Endothelial cell of umbilical vein (primary cell): ENCODE measurements at regions not wholly inside any gene's neighbourhood (a gene's known extent, or its start where the extent isn't known, plus 50 kb on each side); places are given as distances from the start of the nearest gene placed in this dataset.
A peak's percentile ranks its signal among the peaks of the same experiment; 100 is the strongest.

Experiments used
- BruUV-seq: library from RNA; stranded (reverse); fragments of 400-500 nt; replicated peaks from 2 replicates; lab custom pipeline; 2021; lab: Mats Ljungman, UMichigan
- CTCF ChIA-PET: fragments of 300-600, 350-600 bp; sonication (Branson Sonifier 250); formaldehyde crosslinking; loops from one replicate; lab custom pipeline; 2021; ENCODE audit warnings: antibody characterized with exemption, inconsistent platforms; lab: Charles Lee
- POLR2A ChIA-PET: fragments of 300-600, 350-600 bp; sonication (Branson Sonifier 250); formaldehyde crosslinking; loops from one replicate; lab custom pipeline; 2021; ENCODE audit warnings: antibody characterized with exemption, inconsistent platforms; lab: Charles Lee
- DNase-seq: peaks from one replicate; pipeline ENCODE4 v3.0.0-alpha.2; 2011; ENCODE audit warnings: low read depth, low spot score
- FAIRE-seq: peaks from 2 replicates; lab custom pipeline; 2011; peaks lifted over from hg19 to GRCh38; lab: Jason Lieb, UNC
- H2AFZ ChIP-seq: 2 replicates; pipeline ENCODE4 v1.6.0; 2012; ENCODE audit warnings: low read depth, low read length, control low read depth, inconsistent platforms
- H3K27ac ChIP-seq: 2 replicates; pipeline ENCODE4 v1.5.1; 2011; ENCODE audit warnings: low read depth, mild to moderate bottlenecking, control low read depth, low read length, moderate library complexity; ENCODE audit not compliant: insufficient read depth
- H3K27me3 ChIP-seq, 2 experiments: 2 replicates each; pipeline versions ENCODE4 v1.6.0 to v1.6.1; 2011; ENCODE audit warnings: low read length in 2 of 2, mixed read lengths in 1 of 2; ENCODE audit not compliant: control insufficient read depth in 2 of 2, insufficient read depth in 2 of 2
- H3K36me3 ChIP-seq, 2 experiments: 2 replicates in 1 of 2; 3 replicates in 1 of 2; pipeline ENCODE4 v1.5.1; 2011; ENCODE audit warnings: low read length in 2 of 2, mild to moderate bottlenecking in 1 of 2, moderate library complexity in 1 of 2; ENCODE audit not compliant: control insufficient read depth in 2 of 2, insufficient read depth in 2 of 2; ENCODE audit errors: extremely low read depth in 1 of 2
- H3K4me1 ChIP-seq: 3 replicates; pipeline ENCODE4 v1.5.1; 2011; ENCODE audit warnings: mild to moderate bottlenecking, low read length; ENCODE audit not compliant: control insufficient read depth, insufficient read depth; ENCODE audit errors: extremely low read depth
- H3K4me2 ChIP-seq: 2 replicates; pipeline ENCODE4 v1.6.1; 2011; ENCODE audit warnings: low read length, control low read depth, mixed read lengths; ENCODE audit not compliant: insufficient read depth
- H3K4me3 ChIP-seq, 3 experiments: fragments of 200-600 bp in 1 of 3; sonication (generic), shearing (Covaris generic) in 1 of 3; replicated peaks in 1 of 3; 2 replicates each; pipeline ENCODE4 v1.5.1; 2011 to 2016; ENCODE audit warnings: control low read depth in 3 of 3, low read length in 3 of 3, mild to moderate bottlenecking in 2 of 3, inconsistent platforms in 1 of 3, low read depth in 1 of 3, moderate library complexity in 1 of 3; ENCODE audit not compliant: insufficient read depth in 1 of 3
- H3K79me2 ChIP-seq: 2 replicates; pipeline ENCODE4 v1.6.0; 2012; ENCODE audit warnings: low read length, inconsistent platforms; ENCODE audit not compliant: control insufficient read depth, insufficient read depth
- H3K9ac ChIP-seq: replicated peaks from 2 replicates; pipeline ENCODE3; 2011; ENCODE audit warnings: low read length, control low read depth; ENCODE audit not compliant: insufficient read depth; ENCODE audit errors: extremely low read depth
- H3K9me1 ChIP-seq: replicated peaks from 3 replicates; pipeline ENCODE4 v1.6.0; 2011; ENCODE audit warnings: mild to moderate bottlenecking, low read length; ENCODE audit not compliant: control insufficient read depth, insufficient read depth; ENCODE audit errors: extremely low read depth
- H3K9me3 ChIP-seq: replicated peaks from 2 replicates; pipeline ENCODE4 v1.5.1; 2012; ENCODE audit warnings: low read length, inconsistent platforms; ENCODE audit not compliant: control insufficient read depth, insufficient read depth
- H4K20me1 ChIP-seq: replicated peaks from 2 replicates; pipeline ENCODE3; 2011; ENCODE audit warnings: mild to moderate bottlenecking, low read length; ENCODE audit not compliant: control insufficient read depth, insufficient read depth; ENCODE audit errors: extremely low read depth
- EZH2 ChIP-seq: IDR thresholded peaks from 2 replicates; pipeline ENCODE4 v1.6.1; 2012; ENCODE audit warnings: borderline replicate concordance, low read depth, mild to moderate bottlenecking, moderate library complexity, low read length, inconsistent platforms; ENCODE audit not compliant: severe bottlenecking
- FOS ChIP-seq: IDR thresholded peaks from 2 replicates; pipeline ENCODE4 v1.6.1; 2011; ENCODE audit warnings: mild to moderate bottlenecking, low read length, moderate library complexity, borderline replicate concordance; ENCODE audit not compliant: insufficient read depth
- GATA2 ChIP-seq: IDR thresholded peaks from 2 replicates; pipeline ENCODE4 v1.7.0; 2011; ENCODE audit warnings: low read depth, mild to moderate bottlenecking, moderate library complexity, mixed read lengths, low read length; ENCODE audit not compliant: insufficient read length, insufficient read depth
- JUN ChIP-seq: IDR thresholded peaks from 2 replicates; pipeline ENCODE4 v1.6.1; 2011; ENCODE audit warnings: borderline replicate concordance, low read depth; ENCODE audit not compliant: insufficient read length, insufficient read depth
- MYC ChIP-seq: IDR thresholded peaks from one replicate; pipeline ENCODE4 v1.6.1; 2011; ENCODE audit warnings: mild to moderate bottlenecking, low read depth, low read length
- POLR2A ChIP-seq: IDR thresholded peaks from 2 replicates; pipeline ENCODE4 v1.6.1; 2012; ENCODE audit warnings: low read depth, mild to moderate bottlenecking, control low read depth, low read length
- POLR2AphosphoS5 ChIP-seq: IDR thresholded peaks from 2 replicates; pipeline ENCODE4 v1.6.1; 2012; ENCODE audit warnings: low read depth, mild to moderate bottlenecking, control low read depth, low read length, moderate library complexity; ENCODE audit not compliant: insufficient read depth
- dilution Hi-C: fragments of 300-500 bp; cut with MboI; formaldehyde crosslinking; loops from one replicate; pipeline ENCODE4 v1.15.0; 2019; ENCODE audit warnings: low sequenced_read_pairs; ENCODE audit not compliant: extremely low pct_ligation_motif_present
- intact Hi-C: fragments of 100-400 bp; cut with micrococcal nuclease; formaldehyde crosslinking; loops from one replicate; pipeline ENCODE4 v1.10.0; 2022
- TF ChIP-seq, protein P1 (sequence below): IDR thresholded peaks from 2 replicates; pipeline ENCODE4 v1.6.1; 2011; ENCODE audit not compliant: insufficient read depth, insufficient read length
- TF ChIP-seq, protein P2 (sequence below), 2 donors: IDR thresholded peaks; 1 replicate in 1 of 2; 2 replicates in 1 of 2; pipeline ENCODE4 v1.5.1; 2011; ENCODE audit warnings: low read length in 2 of 2, mild to moderate bottlenecking in 2 of 2, moderate library complexity in 2 of 2, control low read depth in 1 of 2, inconsistent platforms in 1 of 2, low read depth in 1 of 2; ENCODE audit not compliant: insufficient read depth in 1 of 2; ENCODE audit errors: extremely low read depth in 1 of 2

DNA sequence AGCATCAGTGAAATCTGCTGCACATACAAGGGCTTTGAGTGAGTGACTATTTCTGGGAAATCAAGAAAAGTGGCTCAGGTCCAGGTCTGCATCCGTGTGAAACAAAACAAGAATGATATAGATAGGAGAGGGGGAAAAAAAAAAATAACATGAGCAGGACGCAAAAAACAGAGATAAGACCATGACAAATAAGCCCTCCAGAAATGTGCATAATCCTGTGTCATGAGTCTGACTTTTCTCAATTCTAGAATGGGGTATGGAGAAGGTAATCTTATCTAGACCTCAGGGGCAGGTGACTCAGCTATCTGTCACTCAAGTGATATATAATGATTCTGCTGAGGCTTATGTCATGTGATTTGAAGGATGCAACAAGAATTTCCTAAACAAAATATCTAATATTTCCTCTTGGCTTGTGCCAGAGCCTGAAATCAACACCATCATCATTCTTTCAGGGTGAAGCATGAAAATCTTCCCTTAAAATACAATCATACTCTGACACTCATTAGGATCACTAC, 250.0 kb downstream of the PHLDA1 start:
- Histone ChIP-seq H3K9ac (peak overlapping the region; percentile 10), H3K4me3 (no peak overlapping the region), H3K79me2 (no peaks in the 10 kb centered on the region), H3K27ac (peak overlapping the region; percentile 39), H3K9me3 (no peaks in the 10 kb centered on the region), H3K4me1 (peaks cover 23% of the 10 kb centered on the region), H3K27me3 (no peaks in the 10 kb centered on the region), H3K9me1 (no peaks in the 10 kb centered on the region), H2AFZ (no peak overlapping the region), H3K36me3 (no peaks in the 10 kb centered on the region), H3K4me2 (peak overlapping the region; percentile 6), H4K20me1 (no peaks in the 10 kb centered on the region)
- FAIRE-seq (peak; percentile 87), DNase-seq (peak; percentile 94)
- CTCF ChIA-PET = interaction anchor here (0.9 to 1.8 kb wide), 8 partner anchors 10 to 256 kb away, joined by 3 to 9 read pairs (median 5); partner anchors contain the start of gene PHLDA1
- dilution Hi-C loops = no loop called here
- TF ChIP-seq, protein P1, sequence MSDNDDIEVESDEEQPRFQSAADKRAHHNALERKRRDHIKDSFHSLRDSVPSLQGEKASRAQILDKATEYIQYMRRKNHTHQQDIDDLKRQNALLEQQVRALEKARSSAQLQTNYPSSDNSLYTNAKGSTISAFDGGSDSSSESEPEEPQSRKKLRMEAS = no peak
- no peak for TF ChIP-seq EZH2
- TF ChIP-seq, protein P2, sequence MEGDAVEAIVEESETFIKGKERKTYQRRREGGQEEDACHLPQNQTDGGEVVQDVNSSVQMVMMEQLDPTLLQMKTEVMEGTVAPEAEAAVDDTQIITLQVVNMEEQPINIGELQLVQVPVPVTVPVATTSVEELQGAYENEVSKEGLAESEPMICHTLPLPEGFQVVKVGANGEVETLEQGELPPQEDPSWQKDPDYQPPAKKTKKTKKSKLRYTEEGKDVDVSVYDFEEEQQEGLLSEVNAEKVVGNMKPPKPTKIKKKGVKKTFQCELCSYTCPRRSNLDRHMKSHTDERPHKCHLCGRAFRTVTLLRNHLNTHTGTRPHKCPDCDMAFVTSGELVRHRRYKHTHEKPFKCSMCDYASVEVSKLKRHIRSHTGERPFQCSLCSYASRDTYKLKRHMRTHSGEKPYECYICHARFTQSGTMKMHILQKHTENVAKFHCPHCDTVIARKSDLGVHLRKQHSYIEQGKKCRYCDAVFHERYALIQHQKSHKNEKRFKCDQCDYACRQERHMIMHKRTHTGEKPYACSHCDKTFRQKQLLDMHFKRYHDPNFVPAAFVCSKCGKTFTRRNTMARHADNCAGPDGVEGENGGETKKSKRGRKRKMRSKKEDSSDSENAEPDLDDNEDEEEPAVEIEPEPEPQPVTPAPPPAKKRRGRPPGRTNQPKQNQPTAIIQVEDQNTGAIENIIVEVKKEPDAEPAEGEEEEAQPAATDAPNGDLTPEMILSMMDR (IDR thresholded peaks at IDR 0.05; ENCODE audit: extremely low read depth in 1 of 2, insufficient read depth in 1 of 2, low read depth in 1 of 2, low read length in 2 of 2) = no peak
- TF ChIP-seq JUN = peak; percentile 84
- TF ChIP-seq POLR2AphosphoS5 = peak; percentile 86
- no peak for TF ChIP-seq MYC
- TF ChIP-seq GATA2 = peak; percentile 99
- TF ChIP-seq POLR2A = no peak
- peak; percentile 99 for TF ChIP-seq FOS
- POLR2A ChIA-PET = interaction anchor here (1.1 kb wide), 1 partner anchor 250 kb away, joined by 6 read pairs; the partner anchor contains the start of gene PHLDA1
- no TSS peak for BruUV-seq
- intact Hi-C loops = loop anchor here (1.0 to 10.0 kb wide), 3 partner anchors 57 to 556 kb away; partner anchors contain the start of gene PHLDA1
